ENCODE measurements at regions not wholly inside any gene's neighbourhood (a gene's known extent, or its start where the extent isn't known, plus 50 kb on each side); places are given as distances from the start of the nearest gene placed in this dataset.

GRCh38 chr9:105038051-105038450 lies 110.1 kb upstream of the ABCA1 start:
- TF ChIP-seq CTCF (IDR thresholded peaks at IDR 0.05; ENCODE audit: low read depth, low read length): no peak
- no peak for TF ChIP-seq EZH2phosphoT487 (IDR thresholded peaks at IDR 0.05; ENCODE audit: low read depth)
